IPS-18c (cell line): ENCODE measurements at regions not wholly inside any gene's neighbourhood (a gene's known extent, or its start where the extent isn't known, plus 50 kb on each side); places are given as distances from the start of the nearest gene placed in this dataset.

Experiments used
- H3K4me3 ChIP-seq: 2 replicates; pipeline ENCODE4 v1.7.0; 2013; ENCODE audit warnings: low read depth, mild to moderate bottlenecking, low read length, moderate library complexity; ENCODE audit not compliant: insufficient read depth
- H3K9me3 ChIP-seq: one replicate; pipeline ENCODE4 v1.6.1; 2013; ENCODE audit warnings: mild to moderate bottlenecking, low read length, moderate library complexity; ENCODE audit not compliant: control insufficient read depth, insufficient read depth

DNA sequence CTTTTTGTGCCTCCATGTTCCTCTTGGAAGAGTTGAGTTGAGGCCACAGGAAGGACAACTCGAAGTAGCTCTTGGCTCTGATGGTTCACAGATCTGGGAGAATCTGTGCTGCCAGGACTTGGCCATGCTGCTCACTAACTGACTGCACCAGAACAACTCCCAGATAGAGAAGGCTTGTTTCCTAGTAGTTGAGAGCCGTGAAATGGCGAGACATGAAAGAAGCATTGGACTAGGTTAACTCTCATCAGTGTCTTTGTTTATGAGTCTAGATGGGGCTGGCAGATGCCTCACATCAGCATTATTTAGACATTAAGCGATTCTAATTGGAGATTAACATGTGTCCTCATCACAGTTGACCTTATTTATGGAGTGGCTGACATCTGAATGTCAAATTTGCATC, 92.9 kb upstream of the AGBL1 start:
- Histone ChIP-seq H3K9me3 (no peaks in the 10 kb centered on the region), H3K4me3 (no peak overlapping the region)

- no peak overlapping the region for H3K4me3 ChIP-seq
Measured at GRCh38 chr15:85988741-85989140, 90.9 kb upstream of the AGBL1 start.

DNA sequence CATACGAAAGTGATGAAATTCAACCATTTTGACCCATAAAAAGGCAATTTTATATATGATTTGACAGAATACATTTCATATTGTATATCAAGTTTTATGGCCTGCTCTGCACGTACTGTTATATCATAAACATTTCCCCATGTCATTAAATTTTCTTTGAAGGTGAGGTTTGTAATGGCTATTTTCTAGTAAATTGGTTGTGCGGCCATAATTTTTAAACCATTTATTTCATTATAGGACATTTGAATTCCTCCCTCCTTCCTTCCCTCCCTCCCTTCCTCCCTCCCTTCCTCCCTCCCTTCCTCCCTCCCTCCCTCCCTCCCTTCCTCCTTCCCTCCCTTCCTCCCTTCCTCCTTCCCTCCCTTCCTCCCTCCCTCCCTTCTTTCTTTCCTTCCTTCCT, 87.4 kb upstream of the AGBL1 start:
- Histone ChIP-seq H3K9me3 (no peaks in the 10 kb centered on the region), H3K4me3 (no peak overlapping the region)

More at GRCh38 chr15:85988741-85989140, 90.9 kb upstream of the AGBL1 start:
- H3K9me3 ChIP-seq = no peaks in the 10 kb centered on the region

GRCh38 chr15:85993116-85993515, 86.6 kb upstream of the AGBL1 start:
- H3K9me3 ChIP-seq = no peaks in the 10 kb centered on the region
- no peak overlapping the region for H3K4me3 ChIP-seq

- no peak overlapping the region for H3K4me3 ChIP-seq
- H3K9me3 ChIP-seq = no peaks in the 10 kb centered on the region
Measured at GRCh38 chr15:85997618-85998017, 82.1 kb upstream of the AGBL1 start.

GRCh38 chr15:85999658-86000057, 80.0 kb upstream of the AGBL1 start:
- H3K9me3 ChIP-seq = no peaks in the 10 kb centered on the region

GRCh38 chr15:86001200-86001599, 78.5 kb upstream of the AGBL1 start:
- no peaks in the 10 kb centered on the region for H3K9me3 ChIP-seq
- no peak overlapping the region for H3K4me3 ChIP-seq

More at GRCh38 chr15:85999658-86000057, 80.0 kb upstream of the AGBL1 start:
- H3K4me3 ChIP-seq = no peak overlapping the region

DNA sequence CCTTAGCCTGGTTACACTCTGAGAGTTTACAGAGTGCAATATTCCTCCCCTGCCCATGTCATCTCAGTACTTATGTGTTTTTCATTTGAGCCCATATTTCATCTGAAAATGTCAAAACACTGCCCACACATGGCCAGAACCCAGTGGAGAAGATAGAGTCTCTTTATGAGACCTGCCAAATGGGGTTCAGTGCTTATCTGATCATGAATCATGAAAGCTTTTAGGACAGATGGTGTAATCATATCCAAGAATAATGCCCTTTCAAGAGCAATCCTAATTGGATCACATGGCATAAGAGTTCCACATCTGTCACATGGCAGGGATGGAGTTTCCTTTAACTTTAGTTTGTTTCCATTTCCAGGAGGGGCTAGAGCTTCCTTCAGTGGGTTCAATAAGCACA, 77.2 kb upstream of the AGBL1 start:
- Histone ChIP-seq H3K4me3 (no peak overlapping the region), H3K9me3 (no peaks in the 10 kb centered on the region)

DNA sequence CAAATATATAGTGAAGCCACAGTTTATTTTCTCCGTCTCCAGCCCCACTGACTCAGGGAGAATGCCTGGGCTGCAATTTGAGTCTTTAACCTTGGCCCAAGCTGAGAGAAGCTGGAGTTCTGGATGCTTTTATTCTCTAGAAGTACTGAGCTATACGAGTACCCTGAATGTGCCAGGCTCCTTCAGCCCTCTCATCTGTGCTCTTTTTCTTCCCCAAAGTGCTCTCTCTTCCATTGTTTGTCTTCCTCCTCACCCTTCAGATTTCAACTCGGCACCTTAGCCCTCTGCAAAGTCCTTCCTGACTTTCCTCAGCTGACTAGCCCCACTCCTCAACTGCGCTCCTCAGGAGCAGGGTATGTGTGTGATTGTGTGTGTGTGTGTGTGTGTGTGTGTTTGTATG, 75.6 kb upstream of the AGBL1 start:
- Histone ChIP-seq H3K4me3 (no peak overlapping the region), H3K9me3 (no peaks in the 10 kb centered on the region)

GRCh38 chr15:86006546-86006945, 73.1 kb upstream of the AGBL1 start:
- Histone ChIP-seq H3K4me3 (no peak overlapping the region), H3K9me3 (no peaks in the 10 kb centered on the region)

GRCh38 chr15:86009727-86010126, 69.9 kb upstream of the AGBL1 start:
- no peak overlapping the region for H3K4me3 ChIP-seq
- H3K9me3 ChIP-seq = no peaks in the 10 kb centered on the region

GRCh38 chr15:86010398-86010797, 69.3 kb upstream of the AGBL1 start:
- no peaks in the 10 kb centered on the region for H3K9me3 ChIP-seq
- no peak overlapping the region for H3K4me3 ChIP-seq

DNA sequence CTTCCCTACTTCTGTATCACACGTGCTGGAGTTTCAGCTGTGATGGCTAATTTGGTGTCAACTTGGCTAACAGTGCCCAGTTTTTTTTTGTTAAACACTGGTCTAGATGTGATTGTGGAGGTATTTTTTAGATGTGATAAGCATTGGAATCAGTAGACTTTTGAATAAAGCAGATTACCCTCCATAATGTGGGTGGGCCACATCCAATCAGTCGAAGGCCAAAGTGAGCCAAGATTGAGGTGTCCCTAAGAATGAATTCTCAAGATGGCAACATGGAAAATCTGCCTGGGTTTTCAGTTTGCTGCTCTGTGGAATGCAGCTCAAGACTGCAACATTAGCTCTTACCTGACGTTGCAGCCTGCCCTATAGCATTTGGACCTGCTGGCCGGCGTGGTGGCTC, 68.8 kb upstream of the AGBL1 start:
- H3K9me3 ChIP-seq = no peaks in the 10 kb centered on the region

GRCh38 chr15:86014016-86014415, 65.7 kb upstream of the AGBL1 start:
- no peak overlapping the region for H3K4me3 ChIP-seq
- H3K9me3 ChIP-seq = no peaks in the 10 kb centered on the region

More for the DNA sequence above, 68.8 kb upstream of the AGBL1 start:
- no peak overlapping the region for H3K4me3 ChIP-seq

DNA sequence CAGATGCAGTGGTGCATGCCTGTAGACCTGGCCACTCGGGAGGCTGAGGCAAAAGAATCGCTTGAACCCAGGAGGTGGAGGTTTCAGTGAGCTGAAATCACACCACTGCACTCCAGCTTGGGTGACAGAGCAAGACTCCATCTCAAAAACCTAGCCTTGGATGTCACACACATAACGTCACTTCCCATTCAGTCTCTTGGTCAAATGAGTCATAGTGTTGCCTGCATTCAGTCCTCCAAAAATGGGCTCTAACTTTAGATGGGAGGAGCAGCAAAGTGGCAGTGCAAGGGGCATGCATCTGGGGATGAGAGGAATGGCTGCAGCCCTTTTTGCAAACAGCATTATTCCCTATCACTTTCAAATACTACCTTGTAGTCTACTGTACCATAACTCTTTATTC, 62.9 kb upstream of the AGBL1 start:
- Histone ChIP-seq H3K4me3 (no peak overlapping the region), H3K9me3 (no peaks in the 10 kb centered on the region)

- no peak overlapping the region for H3K4me3 ChIP-seq
- H3K9me3 ChIP-seq = no peaks in the 10 kb centered on the region
Measured at GRCh38 chr15:86018679-86019078, 61.0 kb upstream of the AGBL1 start.

GRCh38 chr15:86021281-86022264, 58.1 kb upstream of the AGBL1 start:
- H3K4me3 ChIP-seq = no peak overlapping the region
- H3K9me3 ChIP-seq = no peaks in the 10 kb centered on the region

DNA sequence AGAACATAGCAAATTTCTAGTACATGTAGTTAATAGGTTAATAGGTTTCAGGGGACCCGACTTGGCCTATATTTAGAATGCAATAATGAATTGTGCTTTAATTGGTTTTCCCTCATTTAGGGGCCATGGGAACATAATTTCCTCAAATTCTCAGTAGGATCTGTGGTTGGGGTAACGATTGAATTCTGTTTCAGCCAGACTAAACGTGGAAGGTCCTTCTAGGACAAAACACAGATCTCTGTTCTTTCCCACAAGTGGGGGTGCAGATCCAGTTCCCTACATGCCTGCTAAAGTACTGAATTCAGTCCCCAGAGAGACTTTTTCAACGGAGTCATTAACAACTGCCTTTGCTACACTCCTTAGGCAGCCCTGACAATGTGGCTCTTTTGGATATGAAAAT, 50.7 kb upstream of the AGBL1 start:
- Histone ChIP-seq H3K9me3 (no peaks in the 10 kb centered on the region), H3K4me3 (no peak overlapping the region)
